ENCODE measurements at regions not wholly inside any gene's neighbourhood (a gene's known extent, or its start where the extent isn't known, plus 50 kb on each side); places are given as distances from the start of the nearest gene placed in this dataset.
"Not testable (repeated sequence)": the region's sequence is repeated elsewhere in the genome, so short reads cannot be mapped to it uniquely, and the experiment has no call there.

DNA sequence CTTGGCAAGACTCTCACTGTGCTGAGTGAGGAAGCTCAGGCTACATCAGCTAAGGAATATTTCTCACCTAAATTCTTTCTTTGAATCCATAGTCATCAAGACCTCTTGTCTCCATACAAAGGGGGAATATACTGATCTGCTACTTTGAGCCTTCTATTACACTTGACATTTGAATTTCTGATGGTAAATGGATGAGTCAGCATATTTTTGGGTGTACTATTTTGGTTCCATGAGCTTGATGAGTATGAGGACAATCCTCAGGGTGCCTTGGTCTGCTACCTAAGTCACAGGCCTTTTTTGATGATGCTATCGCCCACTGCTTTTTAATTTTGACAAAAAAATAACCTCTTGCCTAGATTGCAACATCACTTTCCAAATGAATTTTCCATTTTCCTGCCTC is 415.7 kb downstream of the PPP1R2C start:
- in situ Hi-C loops (cut with HindIII; ENCODE audit: low sequenced_read_pairs), result no loop called here

DNA sequence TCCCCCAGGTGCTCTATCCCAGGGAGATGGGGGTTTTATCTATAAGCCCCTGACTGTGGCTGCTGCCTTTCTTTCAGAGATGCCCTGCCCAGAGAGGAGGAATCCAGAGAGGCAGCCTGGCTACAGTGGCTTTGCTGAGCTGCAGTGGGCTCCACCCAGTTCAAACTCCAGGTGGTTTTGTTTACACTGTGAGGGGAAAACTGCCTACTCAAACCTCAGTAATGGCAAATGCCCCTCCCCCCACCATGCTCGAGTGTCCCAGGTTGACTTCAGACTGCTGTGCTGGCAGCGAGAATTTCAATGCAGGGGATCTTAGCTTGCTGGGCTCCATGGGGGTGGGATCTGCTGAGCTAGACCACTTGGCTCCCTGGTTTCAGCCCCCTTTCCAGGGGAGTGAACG is 419.6 kb upstream of the CASK start:
- in situ Hi-C loops (cut with HindIII; ENCODE audit: low sequenced_read_pairs), result not testable (repeated sequence)
